ENCODE measurements at regions not wholly inside any gene's neighbourhood (a gene's known extent, or its start where the extent isn't known, plus 50 kb on each side); places are given as distances from the start of the nearest gene placed in this dataset.
"Not testable (repeated sequence)": the region's sequence is repeated elsewhere in the genome, so short reads cannot be mapped to it uniquely, and the experiment has no call there.

GRCh38 chr7:130849604-130850003 is 115.6 kb upstream of the KLF14 start:
- DNase-seq (ENCODE audit: low spot score), result no peak

- no peak for DNase-seq (ENCODE audit: low spot score)
Measured at GRCh38 chr7:130850956-130851355, 116.9 kb upstream of the KLF14 start.

GRCh38 chr7:130852867-130853266 is 118.9 kb upstream of the KLF14 start:
- DNase-seq (ENCODE audit: low spot score), result no peak

GRCh38 chr7:130853503-130854279 is 119.7 kb upstream of the KLF14 start:
- DNase-seq (ENCODE audit: low spot score), result no peak

- no peak for DNase-seq (ENCODE audit: low spot score)
Measured at GRCh38 chr7:130854481-130854880, 120.5 kb upstream of the KLF14 start.

- no peak for DNase-seq (ENCODE audit: low spot score)
Measured at GRCh38 chr7:130856866-130857265, 122.9 kb upstream of the KLF14 start.

GRCh38 chr7:130860832-130861231 is 126.8 kb upstream of the KLF14 start:
- DNase-seq (ENCODE audit: low spot score), result not testable (repeated sequence)

GRCh38 chr7:130865408-130866236 is 131.6 kb upstream of the KLF14 start:
- no peak for DNase-seq (ENCODE audit: low spot score)

GRCh38 chr7:130867039-130867438 is 133.0 kb upstream of the KLF14 start:
- no peak for DNase-seq (ENCODE audit: low spot score)

- no peak for DNase-seq (ENCODE audit: low spot score)
Measured at GRCh38 chr7:130867581-130868136, 133.7 kb upstream of the KLF14 start.

- DNase-seq (ENCODE audit: low spot score), result no peak
Measured at GRCh38 chr7:130868139-130868538, 134.1 kb upstream of the KLF14 start.

GRCh38 chr7:130869918-130870317 is 135.9 kb upstream of the KLF14 start:
- DNase-seq (ENCODE audit: low spot score), result no peak

GRCh38 chr7:130872341-130872740 is 138.3 kb upstream of the KLF14 start:
- DNase-seq (ENCODE audit: low spot score), result no peak

GRCh38 chr7:130872756-130873448 is 138.9 kb upstream of the KLF14 start:
- no peak for DNase-seq (ENCODE audit: low spot score)

- no peak for DNase-seq (ENCODE audit: low spot score)
Measured at GRCh38 chr7:130874071-130874915, 140.3 kb upstream of the KLF14 start.

- no peak for DNase-seq (ENCODE audit: low spot score)
Measured at GRCh38 chr7:130875265-130875741, 141.3 kb upstream of the KLF14 start.

GRCh38 chr7:130875901-130876300 is 141.9 kb upstream of the KLF14 start:
- no peak for DNase-seq (ENCODE audit: low spot score)

- no peak for DNase-seq (ENCODE audit: low spot score)
Measured at GRCh38 chr7:130877236-130877990, 143.4 kb upstream of the KLF14 start.

- no peak for DNase-seq (ENCODE audit: low spot score)
Measured at GRCh38 chr7:130877991-130878305, 143.9 kb upstream of the KLF14 start.

GRCh38 chr7:130878785-130879184 is 144.8 kb upstream of the KLF14 start:
- DNase-seq (ENCODE audit: low spot score), result no peak

GRCh38 chr7:130879191-130879590 is 145.2 kb upstream of the KLF14 start:
- DNase-seq (ENCODE audit: low spot score), result no peak
